ENCODE measurements at regions not wholly inside any gene's neighbourhood (a gene's known extent, or its start where the extent isn't known, plus 50 kb on each side); places are given as distances from the start of the nearest gene placed in this dataset.
"Not testable (repeated sequence)": the region's sequence is repeated elsewhere in the genome, so short reads cannot be mapped to it uniquely, and the experiment has no call there.

- H3K36me3 ChIP-seq (ENCODE audit: control insufficient read depth in 4 of 4, insufficient read depth in 4 of 4, low read length in 3 of 4) = no peaks in the 10 kb centered on the region
- no peak overlapping the region for H3K27ac ChIP-seq (ENCODE audit: insufficient read depth in 1 of 2, low read depth in 1 of 2, low read length in 2 of 2, poor library complexity in 1 of 2, severe bottlenecking in 2 of 2)
- H3K4me3 ChIP-seq (ENCODE audit: control insufficient read depth in 1 of 7, extremely low read depth in 1 of 7, insufficient read depth in 4 of 7, low read depth in 2 of 7, low read length in 6 of 7) = no peak overlapping the region
- ChIA-PET POLR2A (no interaction called here), CTCF (interaction anchor here (0.7 to 1.5 kb wide), 6 partner anchors 10 to 826 kb away, joined by 3 read pairs; no protein-coding TSS in a partner anchor)
- no peaks in the 10 kb centered on the region for H3K27me3 ChIP-seq (replicated peaks in 2 of 5; ENCODE audit: control insufficient read depth in 4 of 5, insufficient read depth in 5 of 5, low read length in 4 of 5)
- WGBS (ENCODE audit: insufficient coverage) = no CpG with 5 or more reads among the region's 1 CpG
- no peak for DNase-seq
- H3K9me3 ChIP-seq (ENCODE audit: control extremely low read depth in 1 of 5, control insufficient read depth in 4 of 5, insufficient read depth in 2 of 5, low read depth in 1 of 5, low read length in 4 of 5) = peaks cover 0 to 3% (median 0%) of the 10 kb centered on the region in 5 experiments
- no peaks in the 10 kb centered on the region for H3K4me1 ChIP-seq (ENCODE audit: control extremely low read depth in 1 of 4, control insufficient read depth in 4 of 4, insufficient read depth in 4 of 4, low read length in 3 of 4)
Measured at GRCh38 chr7:16960337-16960965, 78.7 kb upstream of the AGR3 start.

DNA sequence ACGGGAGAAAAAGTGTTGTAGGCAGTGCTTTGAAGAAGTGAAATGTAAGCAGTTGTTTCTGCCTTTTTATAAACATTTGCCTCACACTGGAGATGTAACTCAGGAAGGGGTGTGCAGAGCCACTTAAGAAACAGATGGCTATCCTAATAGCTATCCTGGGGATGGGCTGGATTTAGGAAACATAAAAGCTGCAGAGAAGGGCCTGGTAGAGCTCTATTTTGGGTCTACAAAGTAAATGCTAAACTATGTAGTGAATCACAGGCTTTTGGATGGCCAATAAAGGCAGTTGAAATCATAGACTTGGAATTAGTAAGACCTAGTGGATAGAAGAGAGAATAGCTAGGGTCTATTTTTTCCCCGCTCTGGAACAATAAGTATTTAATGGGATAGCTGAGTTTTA, 79.9 kb upstream of the AGR3 start:
- peaks cover 0 to 3% (median 0%) of the 10 kb centered on the region in 5 experiments for H3K9me3 ChIP-seq (ENCODE audit: control extremely low read depth in 1 of 5, control insufficient read depth in 4 of 5, insufficient read depth in 2 of 5, low read depth in 1 of 5, low read length in 4 of 5)
- H3K4me3 ChIP-seq (ENCODE audit: control insufficient read depth in 1 of 7, extremely low read depth in 1 of 7, insufficient read depth in 4 of 7, low read depth in 2 of 7, low read length in 6 of 7) = no peak overlapping the region
- no peaks in the 10 kb centered on the region for H3K27me3 ChIP-seq (replicated peaks in 2 of 5; ENCODE audit: control insufficient read depth in 4 of 5, insufficient read depth in 5 of 5, low read length in 4 of 5)
- 83% methylated on average over 1 of the region's 2 CpGs for WGBS (ENCODE audit: insufficient coverage)
- H3K4me1 ChIP-seq (ENCODE audit: control extremely low read depth in 1 of 4, control insufficient read depth in 4 of 4, insufficient read depth in 4 of 4, low read length in 3 of 4) = no peaks in the 10 kb centered on the region
- POLR2A ChIA-PET = no interaction called here
- no peak overlapping the region for H3K27ac ChIP-seq (ENCODE audit: insufficient read depth in 1 of 2, low read depth in 1 of 2, low read length in 2 of 2, poor library complexity in 1 of 2, severe bottlenecking in 2 of 2)
- CTCF ChIA-PET = interaction anchor here (0.9 to 1.5 kb wide), 4 partner anchors 10 to 48 kb away, joined by 3 to 4 read pairs (median 3); no protein-coding TSS in a partner anchor
- H3K36me3 ChIP-seq (ENCODE audit: control insufficient read depth in 4 of 4, insufficient read depth in 4 of 4, low read length in 3 of 4) = no peaks in the 10 kb centered on the region
- no peak for DNase-seq

DNA sequence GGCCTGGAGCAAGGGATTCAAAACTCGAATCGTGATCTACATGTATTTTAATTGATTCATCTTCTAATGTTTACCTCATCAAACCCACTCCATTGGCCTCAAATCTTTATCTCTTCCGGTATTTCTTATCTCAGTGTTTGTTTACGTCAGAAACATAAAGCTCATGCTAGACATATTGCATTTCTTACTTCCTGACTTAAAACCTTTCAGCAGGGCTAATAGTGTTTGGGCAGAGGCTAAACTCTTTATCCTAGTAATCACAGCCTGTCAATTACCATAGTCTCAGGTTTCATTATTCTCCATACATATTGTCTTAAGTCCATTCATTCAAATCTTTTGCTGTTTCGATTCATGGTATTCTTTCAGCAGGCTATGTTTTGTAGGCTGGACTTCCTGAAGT, 81.3 kb upstream of the AGR3 start:
- H3K27ac ChIP-seq (ENCODE audit: insufficient read depth in 1 of 2, low read depth in 1 of 2, low read length in 2 of 2, poor library complexity in 1 of 2, severe bottlenecking in 2 of 2) = no peak overlapping the region
- ChIA-PET POLR2A (no interaction called here), CTCF (interaction anchor here (0.8 kb wide), 1 partner anchor 21 kb away, joined by 3 read pairs; no protein-coding TSS in a partner anchor)
- no peak overlapping the region for H3K4me3 ChIP-seq (ENCODE audit: control insufficient read depth in 1 of 7, extremely low read depth in 1 of 7, insufficient read depth in 4 of 7, low read depth in 2 of 7, low read length in 6 of 7)
- no peaks in the 10 kb centered on the region for H3K4me1 ChIP-seq (ENCODE audit: control extremely low read depth in 1 of 4, control insufficient read depth in 4 of 4, insufficient read depth in 4 of 4, low read length in 3 of 4)
- H3K27me3 ChIP-seq (replicated peaks in 2 of 5; ENCODE audit: control insufficient read depth in 4 of 5, insufficient read depth in 5 of 5, low read length in 4 of 5) = no peaks in the 10 kb centered on the region
- peaks cover 0 to 3% (median 0%) of the 10 kb centered on the region in 5 experiments for H3K9me3 ChIP-seq (ENCODE audit: control extremely low read depth in 1 of 5, control insufficient read depth in 4 of 5, insufficient read depth in 2 of 5, low read depth in 1 of 5, low read length in 4 of 5)
- no peaks in the 10 kb centered on the region for H3K36me3 ChIP-seq (ENCODE audit: control insufficient read depth in 4 of 4, insufficient read depth in 4 of 4, low read length in 3 of 4)
- DNase-seq = no peak
- 95% methylated on average over 3 of the region's 5 CpGs for WGBS (ENCODE audit: insufficient coverage)

DNA sequence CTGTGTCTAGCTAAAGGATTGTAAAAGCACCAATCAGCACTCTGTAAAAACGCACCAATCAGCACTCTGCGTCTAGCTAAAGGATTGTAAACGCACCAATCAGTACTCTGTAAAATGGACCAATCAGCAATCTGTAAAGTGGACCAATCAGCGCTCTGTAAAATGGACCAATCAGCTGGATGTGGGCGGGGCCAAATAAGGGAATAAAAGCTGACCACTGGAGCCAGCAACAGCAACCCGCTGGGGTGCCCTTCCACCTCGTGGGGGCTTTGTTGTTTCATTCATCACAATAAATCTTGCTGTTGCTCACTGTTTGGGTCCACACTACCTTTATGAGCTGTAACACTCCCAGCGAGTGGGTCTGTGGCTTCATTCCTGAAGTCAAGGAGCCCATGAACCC, 83.9 kb upstream of the AGR3 start:
- not testable (repeated sequence) for H3K4me3 ChIP-seq (ENCODE audit: control insufficient read depth in 1 of 7, extremely low read depth in 1 of 7, insufficient read depth in 4 of 7, low read depth in 2 of 7, low read length in 6 of 7); DNase-seq; H3K4me1 ChIP-seq (ENCODE audit: control extremely low read depth in 1 of 4, control insufficient read depth in 4 of 4, insufficient read depth in 4 of 4, low read length in 3 of 4); H3K27me3 ChIP-seq (replicated peaks in 2 of 5; ENCODE audit: control insufficient read depth in 4 of 5, insufficient read depth in 5 of 5, low read length in 4 of 5); H3K27ac ChIP-seq (ENCODE audit: insufficient read depth in 1 of 2, low read depth in 1 of 2, low read length in 2 of 2, poor library complexity in 1 of 2, severe bottlenecking in 2 of 2); H3K9me3 ChIP-seq (ENCODE audit: control extremely low read depth in 1 of 5, control insufficient read depth in 4 of 5, insufficient read depth in 2 of 5, low read depth in 1 of 5, low read length in 4 of 5); H3K36me3 ChIP-seq (ENCODE audit: control insufficient read depth in 4 of 4, insufficient read depth in 4 of 4, low read length in 3 of 4)
- 97% methylated on average over 7 of the region's 8 CpGs for WGBS (ENCODE audit: insufficient coverage)
- ChIA-PET CTCF (interaction anchor here (0.9 kb wide), 1 partner anchor 8 kb away, joined by 3 read pairs; no protein-coding TSS in a partner anchor), POLR2A (interaction anchor here (0.6 kb wide), 1 partner anchor 1801 kb away, joined by 3 read pairs; no protein-coding TSS in a partner anchor)

GRCh38 chr7:16967300-16967811, 85.6 kb upstream of the AGR3 start:
- peaks cover 0 to 2% (median 0%) of the 10 kb centered on the region in 5 experiments for H3K9me3 ChIP-seq (ENCODE audit: control extremely low read depth in 1 of 5, control insufficient read depth in 4 of 5, insufficient read depth in 2 of 5, low read depth in 1 of 5, low read length in 4 of 5)
- WGBS (ENCODE audit: insufficient coverage) = no CpG with 5 or more reads among the region's 1 CpG
- DNase-seq = no peak
- ChIA-PET POLR2A (interaction anchor here (0.6 kb wide), 1 partner anchor 216 kb away, joined by 3 read pairs; no protein-coding TSS in a partner anchor), CTCF (no interaction called here)
- no peak overlapping the region for H3K4me3 ChIP-seq (ENCODE audit: control insufficient read depth in 1 of 7, extremely low read depth in 1 of 7, insufficient read depth in 4 of 7, low read depth in 2 of 7, low read length in 6 of 7)
- H3K36me3 ChIP-seq (ENCODE audit: control insufficient read depth in 4 of 4, insufficient read depth in 4 of 4, low read length in 3 of 4) = no peaks in the 10 kb centered on the region
- H3K27me3 ChIP-seq (replicated peaks in 2 of 5; ENCODE audit: control insufficient read depth in 4 of 5, insufficient read depth in 5 of 5, low read length in 4 of 5) = no peaks in the 10 kb centered on the region
- no peak overlapping the region for H3K27ac ChIP-seq (ENCODE audit: insufficient read depth in 1 of 2, low read depth in 1 of 2, low read length in 2 of 2, poor library complexity in 1 of 2, severe bottlenecking in 2 of 2)
- H3K4me1 ChIP-seq (ENCODE audit: control extremely low read depth in 1 of 4, control insufficient read depth in 4 of 4, insufficient read depth in 4 of 4, low read length in 3 of 4) = no peaks in the 10 kb centered on the region

DNA sequence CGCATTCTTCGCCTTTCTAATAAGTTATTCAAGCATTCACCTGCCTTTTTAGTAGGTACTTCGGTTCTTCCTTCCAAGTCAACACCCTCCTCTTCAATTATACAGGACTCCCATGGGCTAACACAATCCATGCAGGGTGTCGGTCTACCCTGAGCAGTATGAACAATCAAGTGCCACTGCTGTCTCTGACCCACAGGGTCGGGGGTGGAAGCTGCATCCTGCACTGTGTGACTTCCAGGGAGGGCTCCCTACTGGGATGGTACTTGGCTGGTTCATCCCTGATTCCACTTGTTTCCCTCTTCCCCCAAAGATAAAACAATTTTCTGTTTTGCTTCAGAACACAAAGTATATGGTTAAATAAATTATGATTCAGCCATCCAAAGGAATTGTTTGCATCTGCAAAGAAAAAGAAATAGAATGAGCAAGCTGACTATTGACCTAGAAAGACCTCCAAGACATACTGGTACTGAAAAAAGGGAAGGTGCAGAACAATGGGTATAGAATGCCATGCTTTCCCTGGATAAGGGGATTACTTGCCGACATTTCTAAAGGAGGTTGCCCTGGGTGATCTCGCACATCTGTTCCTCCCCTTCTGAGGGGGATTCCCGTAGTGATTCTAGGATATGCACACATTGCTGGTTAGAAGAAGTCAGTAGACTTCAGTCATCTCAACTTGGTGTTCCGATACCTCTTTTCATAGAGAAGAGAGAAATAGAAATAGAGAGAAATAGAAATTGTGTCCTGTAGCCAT, 89.1 kb upstream of the AGR3 start:
- WGBS (ENCODE audit: insufficient coverage) = 98% methylated on average over 8 of the region's 9 CpGs
- Histone ChIP-seq H3K36me3 (ENCODE audit: control insufficient read depth in 4 of 4, insufficient read depth in 4 of 4, low read length in 3 of 4) (no peaks in the 10 kb centered on the region), H3K9me3 (ENCODE audit: control extremely low read depth in 1 of 5, control insufficient read depth in 4 of 5, insufficient read depth in 2 of 5, low read depth in 1 of 5, low read length in 4 of 5) (peaks cover 0 to under 1% (median 0%) of the 10 kb centered on the region in 5 experiments), H3K27me3 (replicated peaks in 2 of 5; ENCODE audit: control insufficient read depth in 4 of 5, insufficient read depth in 5 of 5, low read length in 4 of 5) (no peaks in the 10 kb centered on the region), H3K4me3 (ENCODE audit: control insufficient read depth in 1 of 7, extremely low read depth in 1 of 7, insufficient read depth in 4 of 7, low read depth in 2 of 7, low read length in 6 of 7) (no peak overlapping the region), H3K4me1 (ENCODE audit: control extremely low read depth in 1 of 4, control insufficient read depth in 4 of 4, insufficient read depth in 4 of 4, low read length in 3 of 4) (peaks cover 0 to 8% (median 2%) of the 10 kb centered on the region in 4 experiments), H3K27ac (ENCODE audit: insufficient read depth in 1 of 2, low read depth in 1 of 2, low read length in 2 of 2, poor library complexity in 1 of 2, severe bottlenecking in 2 of 2) (no peak overlapping the region)
- CTCF ChIA-PET = interaction anchor here (1.8 kb wide), 1 partner anchor 11 kb away, joined by 4 read pairs; no protein-coding TSS in a partner anchor
- POLR2A ChIA-PET = no interaction called here
- DNase-seq = no peak

- Histone ChIP-seq H3K27ac (ENCODE audit: insufficient read depth in 1 of 2, low read depth in 1 of 2, low read length in 2 of 2, poor library complexity in 1 of 2, severe bottlenecking in 2 of 2) (no peak overlapping the region), H3K36me3 (ENCODE audit: control insufficient read depth in 4 of 4, insufficient read depth in 4 of 4, low read length in 3 of 4) (no peaks in the 10 kb centered on the region), H3K4me3 (ENCODE audit: control insufficient read depth in 1 of 7, extremely low read depth in 1 of 7, insufficient read depth in 4 of 7, low read depth in 2 of 7, low read length in 6 of 7) (no peak overlapping the region), H3K27me3 (replicated peaks in 2 of 5; ENCODE audit: control insufficient read depth in 4 of 5, insufficient read depth in 5 of 5, low read length in 4 of 5) (peaks cover 0 to 2% (median 0%) of the 10 kb centered on the region in 5 experiments), H3K9me3 (ENCODE audit: control extremely low read depth in 1 of 5, control insufficient read depth in 4 of 5, insufficient read depth in 2 of 5, low read depth in 1 of 5, low read length in 4 of 5) (no peaks in the 10 kb centered on the region), H3K4me1 (ENCODE audit: control extremely low read depth in 1 of 4, control insufficient read depth in 4 of 4, insufficient read depth in 4 of 4, low read length in 3 of 4) (peaks cover 0 to 13% (median 3%) of the 10 kb centered on the region in 4 experiments)
- POLR2A ChIA-PET = no interaction called here
- 17% methylated on average over 1 of the region's 1 CpG for WGBS (ENCODE audit: insufficient coverage)
- DNase-seq = peak; percentile 24 to 84 (median 77)
- CTCF ChIA-PET = interaction anchor here (1.8 kb wide), 1 partner anchor 672 kb away, joined by 5 read pairs; no protein-coding TSS in a partner anchor
Measured at GRCh38 chr7:16975712-16976111, 93.9 kb upstream of the AGR3 start.

Data from common myeloid progenitor, CD34-positive (primary cell).